HG03565 (cell line): ENCODE measurements at regions not wholly inside any gene's neighbourhood (a gene's known extent, or its start where the extent isn't known, plus 50 kb on each side); places are given as distances from the start of the nearest gene placed in this dataset.
"Not testable (repeated sequence)": the region's sequence is repeated elsewhere in the genome, so short reads cannot be mapped to it uniquely, and the experiment has no call there.

Experiments
- ATAC-seq: cut with Tn5 transposase; IDR thresholded peaks from one replicate; pipeline ENCODE4 v1.9.1; 2021; ENCODE audit warnings: mild to moderate bottlenecking, moderate library complexity; ENCODE audit not compliant: unreplicated experiment

DNA sequence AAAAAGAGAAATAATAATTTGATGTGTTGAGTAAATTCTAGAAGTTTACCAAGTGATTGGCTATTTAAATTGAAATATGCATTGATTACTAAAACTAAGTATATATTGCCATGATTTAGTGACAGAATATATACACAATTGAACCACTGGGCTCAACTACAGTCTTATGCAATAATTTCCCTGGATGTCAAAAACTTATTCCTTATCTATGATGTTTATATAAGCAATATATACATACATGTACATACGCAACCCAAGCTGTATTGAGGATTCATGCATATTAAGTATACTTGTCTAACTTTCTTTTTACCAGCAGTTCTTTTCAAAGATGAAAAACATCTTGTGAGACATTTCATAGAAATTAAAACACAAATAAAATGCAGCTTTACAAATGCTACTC, 165.8 kb downstream of the ZIC4 start:
- ATAC-seq: no peak

DNA sequence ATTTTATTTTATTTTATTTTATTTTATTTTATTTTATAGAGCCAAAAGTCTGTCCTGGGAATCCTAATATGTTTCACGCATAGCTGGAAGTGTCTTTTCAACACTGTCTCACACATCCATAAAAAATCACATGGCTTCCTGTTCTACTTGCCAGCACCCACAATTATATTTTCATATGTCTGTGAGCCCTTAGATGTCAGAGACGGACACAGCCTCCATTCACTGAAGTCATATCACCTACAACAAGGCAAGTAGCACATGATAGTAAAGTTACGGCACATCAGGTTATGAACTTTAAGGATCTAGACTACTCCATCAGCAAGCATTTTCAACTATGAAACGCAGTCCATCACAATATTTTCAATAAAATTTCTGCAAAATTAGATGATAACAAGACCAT, 168.4 kb downstream of the ZIC4 start:
- ATAC-seq: no peak

DNA sequence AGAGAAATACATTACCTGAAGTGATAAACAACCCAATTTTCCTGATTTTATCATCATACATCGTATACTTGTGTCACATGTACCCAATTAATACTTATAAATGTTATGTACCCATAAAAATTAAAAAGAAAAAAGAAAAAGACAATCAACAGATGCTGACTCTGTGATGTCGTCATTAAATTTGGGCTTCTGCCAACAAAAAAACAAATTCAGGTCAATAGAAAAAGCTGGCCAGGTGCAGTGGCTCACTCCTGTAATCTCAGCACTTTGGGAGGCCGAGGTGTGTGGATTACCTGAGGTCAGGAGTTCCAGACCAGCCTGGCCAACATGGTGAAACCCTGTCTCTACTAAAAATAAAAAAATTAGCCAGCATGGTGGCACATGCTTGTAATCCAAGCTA, 174.4 kb downstream of the ZIC4 start:
- ATAC-seq: not testable (repeated sequence)

DNA sequence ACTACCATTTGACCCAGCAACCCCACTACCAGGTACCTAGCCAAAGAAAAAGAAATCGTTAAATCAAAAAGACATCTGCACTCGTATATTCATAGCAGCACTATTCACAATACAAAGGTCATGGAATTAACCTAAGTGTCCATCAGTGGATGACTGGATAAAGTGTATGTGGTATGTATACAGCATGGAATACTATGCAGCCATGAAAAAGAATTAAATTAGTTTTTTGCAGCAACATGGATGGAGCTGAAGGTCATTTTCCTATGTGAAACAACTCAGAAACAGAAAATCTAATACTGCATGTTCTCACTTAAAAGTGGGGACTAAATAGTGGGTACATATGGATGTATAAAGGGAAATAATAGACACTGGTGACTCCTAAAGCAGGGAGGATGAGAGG, 175.2 kb downstream of the ZIC4 start:
- no peak for ATAC-seq

DNA sequence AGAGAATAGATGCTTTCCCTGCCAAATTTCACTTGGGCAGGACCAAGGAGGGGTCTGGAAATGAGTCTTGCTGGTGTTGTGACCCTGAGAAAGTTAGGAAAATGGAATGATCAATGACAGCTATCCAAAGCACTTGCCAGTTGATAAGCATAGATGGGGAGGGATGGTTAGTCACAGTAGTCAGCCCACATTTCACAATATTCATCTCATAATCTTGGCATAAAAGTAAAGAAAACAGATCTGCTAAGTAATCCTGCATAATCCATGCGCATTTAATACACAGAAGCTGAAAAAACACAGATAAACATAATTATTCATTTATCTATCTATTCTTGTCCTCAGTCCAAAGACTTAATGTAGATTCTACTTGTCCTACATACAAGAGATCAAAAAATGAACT, 184.1 kb downstream of the ZIC4 start:
- ATAC-seq: no peak

DNA sequence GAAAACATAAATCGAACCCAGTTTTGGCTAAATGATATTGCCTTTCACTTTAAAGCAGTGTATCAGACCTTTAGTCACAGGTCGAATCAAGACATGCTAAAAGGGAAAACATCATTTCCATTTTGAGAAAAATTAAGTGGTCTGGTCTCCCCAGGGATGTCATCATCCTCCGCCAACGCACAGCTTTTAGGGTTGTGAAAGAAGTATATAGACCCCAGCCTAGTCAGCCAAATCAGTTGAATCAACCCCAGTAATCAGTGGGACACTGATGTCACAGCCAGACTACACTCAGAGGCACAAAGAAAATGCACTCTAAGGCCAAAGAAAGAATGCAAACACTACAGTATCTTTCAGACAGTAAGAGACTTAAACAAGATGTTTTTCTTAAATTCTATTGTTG, 187.4 kb downstream of the ZIC4 start:
- no peak for ATAC-seq

DNA sequence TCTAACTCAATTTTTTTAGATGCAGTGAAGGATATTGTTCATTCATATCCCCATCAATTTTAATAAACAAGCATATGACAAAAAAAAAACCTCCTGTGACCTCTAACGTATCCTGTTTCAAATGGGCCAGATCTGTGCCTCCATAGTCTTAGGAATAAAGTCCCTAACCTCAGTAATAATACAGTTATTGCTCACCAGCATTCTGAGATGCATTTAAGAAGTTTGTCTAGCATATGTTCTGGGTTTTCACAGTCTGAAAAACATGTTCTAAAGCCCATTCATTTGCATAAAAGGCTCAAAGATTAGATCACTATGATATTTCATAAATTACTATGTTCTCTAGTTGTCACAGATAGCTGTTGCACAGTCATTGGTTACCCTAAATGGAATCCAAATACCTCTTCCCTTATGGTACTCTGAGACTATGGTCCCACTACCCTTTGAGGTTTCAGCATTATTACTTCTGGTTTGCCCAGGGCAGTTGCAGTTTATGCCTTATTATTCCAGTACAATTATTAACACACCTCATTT, 190.1 kb downstream of the ZIC4 start:
- no peak for ATAC-seq

DNA sequence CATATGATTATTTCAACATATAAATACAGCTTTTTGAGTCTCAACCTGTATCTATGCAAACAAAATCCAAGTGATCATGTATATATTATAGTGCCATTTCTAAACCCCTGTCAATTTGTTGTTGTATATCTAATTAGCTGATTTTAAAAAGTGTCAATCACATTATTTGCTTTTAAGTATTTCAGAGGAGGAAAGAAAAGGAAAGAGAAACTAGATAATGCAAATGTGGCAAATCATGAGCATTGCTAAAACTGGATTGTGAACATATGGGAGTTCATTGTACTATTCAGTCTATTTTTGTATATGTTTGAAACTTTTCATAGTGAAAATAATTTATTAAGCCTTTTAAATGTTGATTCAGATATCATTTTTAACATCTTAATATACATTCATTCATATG, 190.7 kb downstream of the ZIC4 start:
- ATAC-seq: no peak

DNA sequence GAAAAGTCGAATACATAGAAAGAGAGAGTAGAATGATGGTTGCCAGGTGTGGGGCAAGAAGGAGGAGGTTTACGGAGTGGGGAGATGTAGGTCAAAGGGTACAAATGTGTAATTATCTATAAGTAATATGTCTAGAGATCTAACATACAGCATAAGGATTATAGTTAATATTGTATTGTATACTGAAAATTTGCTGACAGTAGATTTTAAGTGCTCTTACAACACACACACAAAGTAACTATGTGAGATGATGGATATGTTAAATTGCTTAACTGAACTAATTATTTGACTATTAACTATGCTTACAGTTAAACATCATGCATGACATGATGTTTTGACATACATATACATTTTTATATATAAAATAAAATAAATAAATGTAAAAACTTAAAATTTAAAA, 192.7 kb downstream of the ZIC4 start:
- no peak for ATAC-seq

DNA sequence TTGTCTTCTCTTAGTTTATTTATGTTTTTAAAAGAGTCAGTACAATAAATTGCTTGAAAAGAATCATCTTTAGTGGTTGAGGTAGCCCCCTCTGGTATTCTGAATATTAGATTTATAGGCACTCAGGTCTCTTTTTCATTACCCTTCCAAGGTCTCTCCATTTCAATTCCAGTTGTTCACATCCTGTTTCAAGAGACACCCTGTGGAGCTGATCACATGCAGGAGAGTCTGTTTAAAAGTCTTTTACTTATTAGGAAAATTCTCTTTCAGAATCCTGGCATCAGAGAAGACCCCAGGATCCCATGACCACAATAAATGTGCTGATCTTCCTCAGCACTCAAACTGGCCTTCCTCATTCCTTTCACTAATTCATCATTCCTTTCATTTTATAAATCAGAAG, 195.7 kb downstream of the ZIC4 start:
- ATAC-seq: no peak

DNA sequence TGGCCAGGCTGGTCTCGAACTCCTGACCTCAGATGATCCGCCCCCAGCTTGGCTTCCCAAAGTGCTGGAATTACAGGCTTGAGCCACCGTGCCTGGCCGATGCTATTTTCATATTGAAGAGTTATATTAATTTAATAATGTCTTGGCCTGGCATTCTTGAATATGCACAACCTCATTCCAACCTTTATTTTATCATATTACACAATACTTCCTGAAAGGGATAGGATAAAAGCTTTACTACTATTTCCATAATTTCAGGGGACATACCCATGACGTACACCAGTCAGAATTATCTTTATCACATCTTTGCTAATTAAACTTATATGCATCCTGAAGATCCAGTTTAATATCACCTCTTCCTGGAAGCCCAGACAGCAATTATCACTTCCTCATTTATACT, 205.3 kb downstream of the ZIC4 start:
- no peak for ATAC-seq

DNA sequence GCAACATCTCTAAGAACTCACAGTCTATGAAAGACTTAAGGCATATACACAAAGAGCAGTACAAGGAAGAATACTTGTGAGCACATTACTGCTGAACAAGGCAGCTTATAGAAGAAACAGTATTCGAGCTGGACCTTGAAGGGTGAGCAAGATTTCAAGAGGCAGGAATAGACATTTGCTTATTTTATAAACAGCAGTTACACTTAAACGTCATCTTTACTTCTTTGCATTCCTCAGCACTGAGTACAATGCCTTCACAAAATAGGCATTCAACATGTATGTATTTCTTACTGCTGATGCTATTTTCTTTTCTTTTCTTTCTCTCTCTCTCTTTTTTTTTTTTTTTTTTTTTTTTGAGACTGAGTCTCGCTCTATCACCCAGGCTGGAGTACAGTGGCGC, 205.8 kb downstream of the ZIC4 start:
- ATAC-seq: no peak

DNA sequence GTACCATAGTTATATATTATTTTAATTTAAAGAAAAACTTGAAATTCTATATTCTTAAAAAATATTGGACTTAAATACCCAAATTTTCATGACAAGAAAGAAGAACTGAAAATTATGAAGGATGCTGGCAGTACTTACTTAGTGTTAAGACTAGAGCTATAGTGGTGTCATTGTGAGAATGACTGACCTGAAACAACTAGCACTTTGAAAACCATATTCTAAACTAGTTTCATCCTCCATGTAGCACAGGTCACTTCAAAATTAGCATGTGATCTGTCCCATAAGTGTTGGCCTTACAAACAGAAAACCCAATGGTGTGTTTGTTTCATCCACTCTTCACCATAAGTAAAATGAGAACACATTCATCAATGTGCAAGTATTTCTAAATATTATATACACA, 208.6 kb downstream of the ZIC4 start:
- peak; percentile 54 for ATAC-seq

DNA sequence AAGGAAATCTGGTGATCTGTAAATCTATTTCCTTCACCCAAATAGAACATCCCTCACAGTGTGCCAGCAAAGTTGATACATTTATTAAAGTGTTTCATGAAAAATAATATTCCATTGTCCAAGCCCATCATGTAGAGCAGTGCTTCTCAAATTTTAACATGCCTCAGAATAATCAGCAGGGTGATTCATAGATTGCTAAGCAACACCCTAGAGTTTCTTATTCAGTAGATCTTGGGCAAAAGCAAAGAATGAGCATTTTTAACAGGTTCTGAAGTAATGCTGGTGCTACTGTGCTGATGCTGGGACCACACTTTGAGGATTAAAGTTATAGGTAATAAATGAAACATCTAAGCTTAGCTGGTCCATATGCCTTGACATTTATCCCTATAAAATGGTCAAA, 210.5 kb downstream of the ZIC4 start:
- no peak for ATAC-seq

DNA sequence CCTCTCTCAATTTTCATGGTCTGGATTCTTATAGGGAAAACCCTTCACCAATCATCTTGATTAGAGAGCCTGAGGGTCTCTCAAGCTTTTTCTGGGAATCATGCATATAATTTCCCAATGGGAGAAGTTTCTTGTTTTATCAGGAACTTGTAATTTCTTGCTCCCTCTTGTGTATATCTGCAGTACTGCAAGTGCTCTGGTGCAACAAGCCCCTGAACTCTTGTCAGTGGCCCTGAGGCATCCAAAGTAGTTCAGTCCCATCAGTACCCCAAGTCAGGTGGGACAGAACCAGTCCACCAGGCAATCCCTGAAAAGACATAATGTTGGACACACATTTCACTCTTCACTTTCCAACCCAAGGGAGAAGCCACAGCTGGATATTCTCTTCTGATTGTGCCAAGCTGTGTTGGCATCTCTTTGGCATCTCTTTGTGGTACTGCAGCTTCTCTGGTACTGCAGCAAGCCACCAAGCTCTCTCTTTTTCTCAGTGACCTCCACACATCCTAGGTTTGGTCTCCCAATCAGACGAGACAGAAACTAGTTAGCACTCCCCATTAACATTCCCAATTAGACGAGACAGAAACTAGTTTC, 214.5 kb downstream of the ZIC4 start:
- peak; percentile 60 for ATAC-seq

DNA sequence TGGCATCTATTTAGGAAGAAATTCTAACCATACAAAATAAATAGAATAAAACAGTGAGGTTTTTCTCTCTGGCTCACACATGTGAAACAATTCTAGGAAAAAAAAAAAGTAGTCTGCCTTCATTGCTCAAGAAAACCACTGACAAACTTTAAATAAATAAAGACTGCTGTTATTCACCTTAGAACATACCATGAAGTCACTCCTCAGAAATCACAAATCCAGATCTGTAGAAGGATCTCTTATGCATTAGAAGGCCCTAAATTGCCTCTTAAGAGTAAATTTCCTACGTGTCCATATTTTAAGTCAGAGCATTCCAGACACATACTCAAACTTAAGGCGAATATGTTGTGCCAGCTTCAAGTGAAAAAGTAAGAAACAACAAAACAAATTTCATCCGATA, 217.3 kb downstream of the ZIC4 start:
- ATAC-seq: no peak

DNA sequence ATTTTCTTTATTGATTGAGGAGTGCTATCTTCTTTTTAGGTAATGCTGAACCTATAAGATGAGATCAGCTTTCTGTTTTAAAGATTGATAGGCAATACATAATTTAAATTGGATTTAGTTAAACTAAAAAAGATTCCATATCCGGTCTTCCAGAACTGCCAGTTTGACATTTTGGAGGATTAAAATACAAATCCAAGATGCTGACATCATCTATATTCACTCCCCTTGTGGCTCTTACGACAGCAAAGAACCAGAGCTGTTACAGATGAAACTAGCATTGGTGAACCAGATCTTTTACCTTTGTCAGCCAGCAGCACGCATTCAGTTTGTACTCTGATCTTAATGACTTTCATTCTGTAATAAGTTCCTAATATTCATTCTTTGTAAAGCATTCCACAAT, 218.7 kb downstream of the ZIC4 start:
- no peak for ATAC-seq

DNA sequence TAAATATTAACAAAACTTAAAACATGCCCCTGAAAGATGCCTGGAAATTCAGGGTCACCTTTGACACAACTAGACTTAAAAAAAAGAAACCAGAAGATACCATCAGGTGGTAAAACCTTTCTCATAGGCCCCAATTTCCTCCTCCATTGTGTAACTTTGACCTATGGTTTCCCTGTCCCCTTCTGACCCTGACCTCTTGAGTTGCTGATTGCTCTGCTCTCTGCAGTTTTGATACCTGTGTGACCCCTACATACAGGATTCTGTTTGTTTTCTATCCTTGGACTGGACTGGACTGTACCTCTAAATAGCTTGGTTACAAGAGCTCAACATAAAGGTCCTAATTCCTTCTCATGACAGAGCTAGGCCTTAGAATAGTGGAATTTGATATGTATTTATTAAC, 220.6 kb downstream of the ZIC4 start:
- no peak for ATAC-seq

DNA sequence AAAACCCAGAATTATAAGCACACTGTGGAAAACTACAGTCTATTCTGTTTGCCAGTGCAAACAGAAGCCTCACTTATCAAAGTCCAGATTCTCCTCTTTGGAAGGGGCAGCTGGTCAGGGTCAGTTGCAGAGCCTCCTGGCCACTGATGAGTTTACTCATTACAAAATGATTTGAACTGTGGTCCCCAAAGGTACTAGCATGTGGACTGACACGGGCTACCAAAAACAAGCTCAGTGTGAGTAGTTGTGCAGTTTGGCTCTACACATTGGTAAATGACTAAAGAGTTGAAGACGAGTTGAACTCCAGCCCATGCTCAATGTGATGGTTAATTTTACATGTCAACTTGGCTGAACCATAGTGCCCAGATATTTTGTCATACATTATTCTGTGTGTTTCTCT, 221.5 kb downstream of the ZIC4 start:
- no peak for ATAC-seq

DNA sequence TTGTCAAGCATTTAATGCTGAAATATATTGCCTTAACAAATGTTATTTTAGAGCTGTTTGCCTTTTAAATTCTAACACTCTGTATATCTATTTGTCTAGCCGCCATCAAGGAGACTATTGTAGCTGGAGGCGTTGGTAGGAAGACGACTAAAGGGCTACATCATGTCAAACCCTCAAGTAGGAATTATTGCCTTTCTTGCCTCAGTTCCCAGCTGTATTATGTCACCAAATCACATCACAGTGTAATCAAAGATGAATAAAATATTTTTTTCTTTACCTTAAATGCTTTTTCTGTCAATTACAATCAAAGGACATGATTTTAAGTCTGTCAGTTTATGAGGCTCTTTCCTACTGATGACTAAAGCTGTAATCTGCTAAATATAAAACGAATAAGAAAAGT, 233.1 kb downstream of the ZIC4 start:
- no peak for ATAC-seq

DNA sequence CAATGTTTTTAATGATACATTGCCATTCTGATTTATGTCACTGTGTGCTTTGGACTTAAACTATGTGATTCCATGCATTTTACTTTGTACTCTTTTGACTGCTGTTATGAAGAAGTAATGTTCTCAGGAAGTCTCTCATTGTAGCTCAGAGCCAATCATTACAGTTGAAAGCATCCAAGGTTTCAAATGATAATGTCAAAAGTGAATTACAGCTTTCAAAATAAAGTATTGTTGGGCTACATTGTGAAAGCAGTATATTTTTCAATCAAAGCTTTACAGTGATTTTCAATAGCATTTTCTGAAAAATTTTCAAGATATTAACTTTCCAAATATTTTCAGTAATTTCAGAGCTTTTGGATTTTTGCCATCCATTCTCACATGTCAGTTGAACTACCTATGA, 243.6 kb downstream of the ZIC4 start:
- ATAC-seq: no peak

DNA sequence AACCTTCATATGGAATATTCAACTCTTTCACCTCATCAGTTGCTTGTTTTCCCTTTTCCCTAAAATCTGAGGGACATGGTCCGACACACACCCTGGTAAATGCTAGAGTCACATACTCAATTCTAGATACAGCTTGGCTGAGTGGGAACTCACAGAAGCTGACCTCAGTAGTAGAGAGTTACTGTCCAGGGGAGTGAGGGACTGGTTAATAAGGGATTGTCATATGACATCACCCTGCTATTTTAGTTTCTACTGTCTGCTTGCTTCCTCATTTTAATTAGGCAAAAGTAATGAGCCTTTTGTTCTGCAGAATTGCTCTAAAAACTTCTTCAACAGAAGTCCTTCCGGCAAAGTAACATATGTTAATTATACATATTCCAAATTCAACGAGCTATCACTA, 244.5 kb downstream of the ZIC4 start:
- ATAC-seq: no peak

DNA sequence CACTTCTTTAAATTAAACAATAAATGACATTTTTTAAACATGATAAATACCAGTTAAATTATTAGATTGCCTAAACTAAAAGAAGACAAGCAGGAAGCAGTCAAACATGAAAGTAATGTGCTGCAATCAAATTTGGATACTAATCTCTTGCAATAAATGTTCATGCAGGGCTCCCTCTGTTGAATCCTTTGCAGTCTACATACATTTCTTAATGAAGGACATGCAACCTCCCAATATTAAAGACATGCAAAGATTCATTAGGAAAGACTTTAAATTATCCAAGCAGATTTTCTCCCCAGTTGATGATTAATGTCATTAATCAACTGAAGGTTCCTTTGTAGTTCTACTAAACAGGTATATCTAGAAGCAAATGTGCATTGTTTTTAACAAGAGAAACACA, 245.4 kb downstream of the ZIC4 start:
- no peak for ATAC-seq

DNA sequence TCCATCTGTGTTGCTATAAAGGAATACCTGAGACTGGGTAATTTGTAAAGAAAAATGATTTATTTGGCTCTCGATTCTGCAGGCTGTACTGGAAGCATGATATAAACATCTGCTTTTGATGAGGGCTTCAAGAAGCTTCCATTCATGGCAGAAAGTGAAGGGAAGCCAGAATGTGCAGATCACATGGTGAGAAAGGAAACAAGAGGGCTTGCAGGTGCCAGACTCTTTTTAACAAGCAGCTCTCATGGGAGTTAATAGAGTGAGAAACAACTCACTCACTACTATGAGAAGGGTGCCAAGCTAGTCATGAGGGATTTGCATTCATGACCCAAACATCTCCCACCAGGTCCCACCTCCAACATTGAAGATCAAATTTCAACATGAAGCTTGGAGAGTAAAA, 247.2 kb downstream of the ZIC4 start:
- no peak for ATAC-seq
